HUES64 (cell line): ENCODE measurements at regions not wholly inside any gene's neighbourhood (a gene's known extent, or its start where the extent isn't known, plus 50 kb on each side); places are given as distances from the start of the nearest gene placed in this dataset.

Experiments used
- H3K27ac ChIP-seq: 2 replicates; pipeline ENCODE4 v1.7.0; 2013; ENCODE audit warnings: low read depth, low read length, inconsistent platforms
- H3K27me3 ChIP-seq: 2 replicates; pipeline ENCODE4 v1.6.1; 2013; ENCODE audit warnings: mild to moderate bottlenecking, low read length; ENCODE audit not compliant: insufficient read depth
- H3K36me3 ChIP-seq: 2 replicates; pipeline ENCODE4 v1.6.1; 2013; ENCODE audit warnings: mild to moderate bottlenecking, low read length; ENCODE audit not compliant: insufficient read depth
- H3K4me1 ChIP-seq: 2 replicates; pipeline ENCODE4 v1.6.1; 2013; ENCODE audit warnings: mild to moderate bottlenecking, low read length, moderate library complexity; ENCODE audit not compliant: insufficient read depth
- H3K4me3 ChIP-seq: 2 replicates; pipeline ENCODE4 v1.5.1; 2013; ENCODE audit warnings: mild to moderate bottlenecking, low read length, moderate library complexity
- H3K9ac ChIP-seq: 2 replicates; pipeline ENCODE4 v1.6.1; 2013; ENCODE audit warnings: mild to moderate bottlenecking, low read depth, low read length
- H3K9me3 ChIP-seq: 2 replicates; pipeline ENCODE4 v1.6.1; 2013; ENCODE audit warnings: low read depth, low read length; ENCODE audit not compliant: insufficient read depth
- WGBS: fragments of 150-250, 120-280 bp; methylation state at CpG from one replicate; pipeline ENCODE4 v1.1.7; 2013; ENCODE audit warnings: missing lambda C conversion rate; 5-methylcytosine and 5-hydroxymethylcytosine counted together

- Histone ChIP-seq H3K4me3 (no peak overlapping the region), H3K27ac (no peak overlapping the region), H3K27me3 (no peaks in the 10 kb centered on the region), H3K4me1 (0 out of 2 replicates have a peak, but pooled peaks cover 2% of the 10 kb centered on the region), H3K9ac (no peak overlapping the region), H3K9me3 (no peaks in the 10 kb centered on the region), H3K36me3 (no peaks in the 10 kb centered on the region)
- WGBS = 100% methylated on average over 1 of the region's 1 CpG
These were observed 110.9 kb upstream of the TARS1 start for GRCh38 chr5:33329891-33330290.

GRCh38 chr5:33330426-33330825 lies 110.3 kb upstream of the TARS1 start:
- H3K9ac ChIP-seq = no peak overlapping the region
- no peak overlapping the region for H3K27ac ChIP-seq

DNA sequence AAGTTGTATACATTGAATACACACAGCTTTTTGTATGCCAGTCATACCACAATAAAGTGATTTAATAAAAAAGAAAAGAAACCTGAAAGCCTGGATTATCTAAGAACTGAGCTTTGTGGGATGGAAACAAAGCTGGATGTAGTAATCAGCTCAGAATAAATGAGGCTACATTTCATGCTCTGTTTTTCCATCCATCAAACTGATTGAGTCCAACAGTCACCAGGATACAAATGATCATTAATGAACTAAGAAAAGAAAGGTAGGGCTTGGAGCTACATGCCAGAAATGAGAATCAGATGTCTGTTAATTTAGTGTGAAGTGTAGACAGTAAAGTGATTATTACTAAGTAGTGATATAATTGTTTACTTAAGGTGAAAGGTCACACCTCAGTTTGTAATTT lies 109.8 kb upstream of the TARS1 start:
- Histone ChIP-seq H3K27me3 (no peaks in the 10 kb centered on the region), H3K27ac (no peak overlapping the region), H3K4me1 (0 out of 2 replicates have a peak, but pooled peaks cover 2% of the 10 kb centered on the region), H3K36me3 (no peaks in the 10 kb centered on the region), H3K4me3 (no peak overlapping the region), H3K9ac (no peak overlapping the region), H3K9me3 (no peaks in the 10 kb centered on the region)

More at GRCh38 chr5:33330426-33330825, 110.3 kb upstream of the TARS1 start:
- Histone ChIP-seq H3K9me3 (no peaks in the 10 kb centered on the region), H3K4me1 (0 out of 2 replicates have a peak, but pooled peaks cover 2% of the 10 kb centered on the region), H3K4me3 (no peak overlapping the region), H3K27me3 (no peaks in the 10 kb centered on the region), H3K36me3 (no peaks in the 10 kb centered on the region)
- WGBS = 93% methylated on average over 2 of the region's 3 CpGs

DNA sequence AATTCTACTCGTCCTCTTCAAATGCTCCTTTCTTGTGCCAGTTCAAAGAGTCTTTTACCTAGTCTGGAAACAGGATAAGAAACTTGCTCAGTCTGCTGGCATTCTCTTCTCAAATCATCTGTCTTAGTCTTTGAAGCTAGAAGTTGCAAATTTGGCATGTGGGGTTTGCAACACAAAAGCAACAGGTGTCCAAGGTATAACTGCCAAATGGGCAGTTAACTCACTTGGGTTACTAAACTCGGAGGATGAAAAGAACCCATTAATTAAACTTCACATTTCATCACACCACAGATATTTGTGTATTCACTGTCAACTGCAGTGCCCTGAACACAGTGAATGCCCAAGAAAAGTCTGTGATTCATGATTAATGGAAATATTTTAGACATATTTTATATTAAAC lies 108.0 kb upstream of the TARS1 start:
- Histone ChIP-seq H3K27ac (no peak overlapping the region), H3K4me3 (no peak overlapping the region), H3K4me1 (0 out of 2 replicates have a peak, but pooled peaks cover 2% of the 10 kb centered on the region), H3K9me3 (no peaks in the 10 kb centered on the region), H3K36me3 (no peaks in the 10 kb centered on the region), H3K9ac (no peak overlapping the region), H3K27me3 (no peaks in the 10 kb centered on the region)
- WGBS = 88% methylated on average over 2 of the region's 2 CpGs

GRCh38 chr5:33334829-33335228 lies 105.9 kb upstream of the TARS1 start:
- no peaks in the 10 kb centered on the region for H3K9me3 ChIP-seq
- H3K36me3 ChIP-seq = no peaks in the 10 kb centered on the region
- no CpG with 5 or more reads among the region's 1 CpG for WGBS
- no peak overlapping the region for H3K9ac ChIP-seq
- H3K4me3 ChIP-seq = no peak overlapping the region
- H3K27ac ChIP-seq = no peak overlapping the region
- H3K27me3 ChIP-seq = no peaks in the 10 kb centered on the region
- peaks cover 18% of the 10 kb centered on the region for H3K4me1 ChIP-seq

- H3K4me1 ChIP-seq = peaks cover 29% of the 10 kb centered on the region
- H3K36me3 ChIP-seq = no peaks in the 10 kb centered on the region
- H3K27me3 ChIP-seq = no peaks in the 10 kb centered on the region
- H3K9ac ChIP-seq = no peak overlapping the region
- no peak overlapping the region for H3K4me3 ChIP-seq
- WGBS = 100% methylated on average over 2 of the region's 4 CpGs
- H3K27ac ChIP-seq = no peak overlapping the region
- no peaks in the 10 kb centered on the region for H3K9me3 ChIP-seq
These were observed 103.7 kb upstream of the TARS1 start for GRCh38 chr5:33336891-33337636.

DNA sequence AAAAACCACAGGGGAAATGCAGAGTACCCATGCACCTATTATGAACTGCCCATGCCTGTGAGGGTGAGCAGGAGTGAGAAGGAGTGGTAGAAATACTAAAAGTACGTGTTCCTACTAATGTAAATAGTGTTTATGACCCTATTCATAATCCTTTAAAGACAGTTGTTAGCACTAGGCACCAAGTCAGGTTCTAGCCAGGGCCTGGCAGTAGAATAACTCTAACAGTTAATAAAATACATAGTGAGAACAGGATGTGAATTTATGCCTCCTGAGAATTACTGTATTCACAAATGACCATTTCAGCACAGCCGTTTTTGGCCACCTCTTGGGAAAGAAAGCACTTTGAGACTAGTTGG lies 103.2 kb upstream of the TARS1 start:
- no peaks in the 10 kb centered on the region for H3K27me3 ChIP-seq
- 88% methylated on average over 1 of the region's 2 CpGs for WGBS
- H3K9ac ChIP-seq = no peak overlapping the region
- H3K36me3 ChIP-seq = no peaks in the 10 kb centered on the region
- H3K9me3 ChIP-seq = no peaks in the 10 kb centered on the region
- no peak overlapping the region for H3K27ac ChIP-seq
- peaks cover 28% of the 10 kb centered on the region for H3K4me1 ChIP-seq
- no peak overlapping the region for H3K4me3 ChIP-seq

DNA sequence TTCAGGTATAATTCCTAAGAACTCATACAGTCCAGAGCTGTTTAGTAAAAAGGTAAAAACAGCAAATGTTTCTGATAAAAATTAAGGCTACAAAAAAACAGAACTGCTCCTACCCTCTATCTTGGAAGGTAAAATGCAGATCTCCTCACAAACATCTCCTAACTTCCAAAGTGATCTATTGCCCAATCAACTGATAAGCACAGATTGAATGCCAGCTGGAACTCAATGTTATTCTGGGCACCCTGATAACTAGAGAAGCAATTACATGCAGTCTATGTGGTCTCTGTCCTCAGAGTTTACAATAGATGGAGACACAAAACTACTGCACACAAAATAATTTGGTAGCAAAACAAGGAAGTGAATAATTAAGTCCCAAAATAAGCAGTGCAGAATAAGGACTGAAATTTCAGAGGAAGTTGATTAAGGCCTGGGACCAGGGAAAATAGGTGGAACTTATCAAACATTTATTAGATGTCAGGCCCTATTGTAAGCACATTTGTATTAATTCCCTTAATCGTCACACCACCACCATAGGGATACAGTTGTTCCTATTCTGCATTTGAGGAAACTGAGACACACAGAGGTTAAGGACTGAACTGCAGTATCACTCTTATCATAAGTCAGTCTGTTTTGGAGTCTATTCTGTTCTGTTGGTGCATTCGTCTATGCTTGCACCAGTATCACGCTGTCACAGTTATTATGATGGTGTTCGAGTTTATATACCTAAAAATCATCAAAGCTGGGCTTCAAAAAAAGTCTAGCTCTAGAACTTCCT lies 102.2 kb upstream of the TARS1 start:
- no peaks in the 10 kb centered on the region for H3K27me3 ChIP-seq
- WGBS = 96% methylated on average over 3 of the region's 4 CpGs
- peak overlapping the region; percentile 80; the same call in 1 of the 2 replicates for H3K27ac ChIP-seq
- H3K4me3 ChIP-seq = no peak overlapping the region
- H3K36me3 ChIP-seq = no peaks in the 10 kb centered on the region
- H3K4me1 ChIP-seq = peaks cover 27% of the 10 kb centered on the region
- H3K9me3 ChIP-seq = no peaks in the 10 kb centered on the region
- no peak overlapping the region for H3K9ac ChIP-seq

GRCh38 chr5:33339413-33339812 lies 101.4 kb upstream of the TARS1 start:
- H3K36me3 ChIP-seq = no peaks in the 10 kb centered on the region
- peaks cover 27% of the 10 kb centered on the region for H3K4me1 ChIP-seq
- H3K9me3 ChIP-seq = no peaks in the 10 kb centered on the region
- H3K4me3 ChIP-seq = no peak overlapping the region
- no peak overlapping the region for H3K9ac ChIP-seq
- no peaks in the 10 kb centered on the region for H3K27me3 ChIP-seq
- peak overlapping the region; percentile 80 for H3K27ac ChIP-seq

DNA sequence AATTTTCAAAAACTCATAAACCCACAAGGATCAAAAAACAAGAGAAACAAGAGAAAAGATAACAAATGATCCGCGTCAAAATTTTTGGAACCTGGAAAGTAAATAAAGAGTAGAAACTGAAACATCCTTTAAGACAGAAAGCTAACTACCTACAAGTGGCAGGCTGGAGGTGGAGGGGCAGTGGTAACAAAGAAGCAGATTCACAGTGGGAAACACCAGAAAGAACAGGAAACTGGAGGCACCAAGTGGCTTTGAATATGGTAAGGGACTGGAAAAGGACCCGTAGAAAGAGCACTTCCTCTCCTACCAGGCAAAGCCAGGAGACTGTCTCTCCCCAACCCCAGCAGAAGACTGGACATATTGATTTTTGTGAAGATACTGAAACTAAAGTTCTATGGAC lies 100.6 kb upstream of the TARS1 start:
- Histone ChIP-seq H3K9me3 (no peaks in the 10 kb centered on the region), H3K27me3 (no peaks in the 10 kb centered on the region), H3K4me3 (no peak overlapping the region; the same call in 1 of the 2 replicates), H3K9ac (no peak overlapping the region), H3K4me1 (peaks cover 27% of the 10 kb centered on the region), H3K27ac (peak overlapping the region; percentile 80), H3K36me3 (no peaks in the 10 kb centered on the region)
- WGBS = no CpG with 5 or more reads among the region's 3 CpGs

- Histone ChIP-seq H3K27ac (no peak overlapping the region), H3K9ac (no peak overlapping the region)
- WGBS = 97% methylated on average over 2 of the region's 4 CpGs
These were observed 99.4 kb upstream of the TARS1 start for GRCh38 chr5:33341351-33341750.

More at GRCh38 chr5:33341351-33341750, 99.4 kb upstream of the TARS1 start:
- Histone ChIP-seq H3K9me3 (no peaks in the 10 kb centered on the region), H3K4me1 (peaks cover 27% of the 10 kb centered on the region), H3K36me3 (no peaks in the 10 kb centered on the region), H3K27me3 (no peaks in the 10 kb centered on the region), H3K4me3 (no peak overlapping the region)
